NCI-H2227 treated with DMSO at 0.1 percent for 48 hours (cell line): ENCODE measurements at regions not wholly inside any gene's neighbourhood (a gene's known extent, or its start where the extent isn't known, plus 50 kb on each side); places are given as distances from the start of the nearest gene placed in this dataset.
A peak's percentile ranks its signal among the peaks of the same experiment; 100 is the strongest.

ENCODE experiments used
- DNase-seq: peaks from one replicate; lab custom pipeline; 2025; lab: John Stamatoyannopoulos, UW

DNA sequence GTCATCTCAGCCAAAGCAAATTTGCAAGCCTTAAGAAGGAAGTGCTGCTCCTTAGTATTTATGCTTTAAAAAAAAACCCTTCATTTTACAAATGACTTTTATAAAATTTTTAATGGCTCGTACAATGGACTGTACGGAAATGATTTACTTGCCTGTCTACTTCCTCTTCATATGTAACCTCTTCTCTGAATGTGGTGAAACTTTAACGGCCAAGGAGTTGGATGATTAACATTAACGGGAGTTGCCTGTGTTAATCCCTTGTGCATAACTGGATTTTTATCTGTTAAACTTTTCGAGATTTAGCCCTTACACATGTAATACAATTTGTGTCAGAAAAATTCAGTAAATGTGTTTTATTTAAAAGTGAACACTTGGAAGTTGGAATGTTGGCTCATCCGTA lies 429.4 kb downstream of the TBC1D4 start:
- DNase-seq = no peak

DNA sequence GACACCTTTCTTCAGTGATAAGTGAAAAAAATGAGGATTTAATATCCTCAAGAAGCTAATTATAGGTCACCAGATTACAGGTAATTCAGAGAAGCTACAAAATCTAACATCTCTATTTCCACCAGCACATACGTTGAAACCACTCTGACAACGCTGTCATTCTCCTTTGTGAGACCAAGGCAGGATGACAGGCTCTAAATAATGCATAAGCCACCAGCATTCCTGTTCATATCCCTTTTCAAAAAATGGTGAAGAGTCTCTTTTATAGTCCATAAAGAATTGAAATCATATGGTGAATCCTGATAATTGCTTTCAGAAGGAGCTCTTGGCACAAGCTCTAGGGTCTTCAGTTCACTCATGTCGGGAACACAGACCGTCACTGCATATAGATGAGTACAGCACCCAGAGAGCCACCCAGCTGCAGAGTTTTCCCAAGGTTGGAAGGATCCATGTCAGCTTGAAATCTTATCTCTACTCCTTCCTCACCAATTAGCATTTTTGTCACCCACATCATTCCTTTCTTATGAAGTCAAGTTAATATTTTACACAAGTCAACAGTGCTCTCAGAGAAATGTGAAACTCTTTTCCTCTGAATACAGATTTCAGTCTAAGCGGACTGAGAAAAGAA lies 431.4 kb downstream of the TBC1D4 start:
- no peak for DNase-seq

DNA sequence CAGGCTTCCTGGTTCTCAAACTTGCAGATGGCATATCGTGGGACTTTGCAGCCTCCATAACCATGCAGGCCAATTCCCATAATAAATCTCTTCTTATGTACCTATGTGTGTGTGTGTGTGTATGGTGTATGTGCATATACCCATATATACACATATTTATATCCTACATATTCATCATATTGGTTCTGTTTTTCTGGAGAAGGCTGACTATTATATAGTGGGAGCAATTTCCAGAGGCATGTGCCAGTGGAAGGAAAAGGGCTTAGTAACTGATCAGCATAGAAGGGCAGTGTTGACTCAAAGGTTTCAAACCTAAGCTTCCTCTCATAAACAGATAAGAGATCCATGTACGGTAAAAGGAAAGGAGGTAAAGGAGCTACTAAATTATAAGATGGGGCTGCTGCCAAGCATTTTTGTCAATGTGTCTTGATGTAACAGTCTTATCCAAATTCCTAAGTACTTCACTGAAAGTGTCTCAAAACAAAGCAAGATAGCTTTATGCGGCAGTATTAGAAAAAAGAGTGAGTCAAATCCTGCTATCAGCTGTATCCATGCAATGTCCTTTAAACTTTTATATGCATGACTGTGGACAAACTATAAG lies 432.1 kb downstream of the TBC1D4 start:
- no peak for DNase-seq

DNA sequence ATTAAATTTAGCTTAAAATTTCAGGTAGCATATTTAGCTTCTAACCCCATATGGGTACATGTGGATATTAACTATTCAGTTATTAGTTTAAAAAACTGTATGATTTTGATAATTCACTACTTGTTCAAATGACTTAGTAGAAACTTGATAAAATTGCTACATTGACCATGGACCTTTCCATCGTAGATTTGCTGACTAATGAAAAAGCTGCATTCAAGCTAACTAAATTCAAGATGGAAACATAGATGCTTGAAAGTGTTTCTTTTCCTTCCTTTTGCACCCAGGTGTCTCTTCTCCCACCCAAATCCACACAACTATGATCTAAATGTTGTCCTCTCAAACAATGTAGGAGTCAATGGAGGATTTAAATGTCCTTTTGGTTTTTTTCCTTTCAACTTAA lies 439.2 kb downstream of the TBC1D4 start:
- DNase-seq = no peak

- peak; percentile 68 for DNase-seq
These were observed 443.4 kb downstream of the TBC1D4 start for GRCh38 chr13:75038393-75039113.

- no peak for DNase-seq
These were observed 456.0 kb downstream of the TBC1D4 start for GRCh38 chr13:75025956-75026355.

DNA sequence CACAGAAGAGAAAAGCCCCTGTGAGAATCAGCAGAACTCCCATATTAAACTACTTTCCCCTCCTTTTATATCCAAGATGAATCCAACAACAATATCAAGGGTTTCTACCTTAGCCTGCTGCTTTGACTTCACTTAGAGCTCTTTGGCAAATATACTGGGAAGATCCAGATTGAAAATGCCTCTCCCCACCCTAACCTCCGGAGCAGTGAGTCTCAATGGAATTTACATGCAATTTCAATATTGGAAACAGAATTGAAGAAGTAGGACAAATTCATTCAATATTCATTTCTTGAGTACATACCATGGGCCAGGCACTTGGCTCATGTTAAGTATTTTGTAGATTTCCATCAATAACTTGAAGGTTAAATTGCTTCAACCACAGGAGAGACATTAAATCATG lies 457.4 kb downstream of the TBC1D4 start:
- no peak for DNase-seq

- DNase-seq = no peak
These were observed 458.4 kb downstream of the TBC1D4 start for GRCh38 chr13:75023609-75024008.

DNA sequence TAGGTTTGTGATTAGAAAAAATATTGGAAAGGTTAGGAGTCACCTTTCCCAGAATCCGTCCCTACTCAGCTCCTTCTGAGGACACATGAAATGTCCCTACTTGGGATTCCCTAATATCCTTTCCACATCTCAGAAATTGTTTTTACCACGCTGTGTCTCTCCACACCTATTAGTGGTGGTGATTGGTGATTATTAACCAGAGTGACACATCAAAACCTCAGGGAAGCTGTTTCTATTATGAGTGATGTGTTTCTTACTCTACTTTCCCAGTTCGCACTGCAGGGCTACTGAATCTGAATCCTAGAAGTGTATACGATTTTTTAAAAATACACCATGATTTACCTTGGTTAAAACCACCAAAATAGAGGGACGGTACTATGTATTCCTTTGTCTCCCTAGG lies 460.8 kb downstream of the TBC1D4 start:
- DNase-seq = no peak

GRCh38 chr13:75016225-75016624 lies 465.7 kb downstream of the TBC1D4 start:
- no peak for DNase-seq

GRCh38 chr13:75013818-75014217 lies 468.2 kb downstream of the TBC1D4 start:
- DNase-seq = no peak

DNA sequence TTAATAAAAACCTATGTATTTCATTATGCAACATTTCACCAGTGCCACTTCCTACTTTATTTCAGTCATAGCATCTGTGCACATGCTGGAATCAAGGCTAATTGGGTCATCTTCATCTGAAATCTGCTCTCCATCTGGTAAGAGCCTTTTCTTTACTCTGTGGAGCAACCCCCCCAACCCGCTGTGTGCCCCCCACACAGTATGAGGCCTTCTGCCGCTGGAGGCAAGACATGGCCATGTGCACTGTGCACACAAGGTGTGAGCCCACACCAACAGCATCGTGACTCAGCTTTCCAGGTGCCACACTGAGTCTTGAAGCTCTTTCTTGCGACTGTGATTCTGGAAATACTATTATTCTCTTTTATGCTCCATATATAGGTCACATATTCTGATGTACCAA lies 471.0 kb downstream of the TBC1D4 start:
- no peak for DNase-seq

- no peak for DNase-seq
These were observed 473.0 kb downstream of the TBC1D4 start for GRCh38 chr13:75008926-75009325.

GRCh38 chr13:74990992-74991391 lies 491.0 kb downstream of the TBC1D4 start:
- no peak for DNase-seq

GRCh38 chr13:74987124-74987690 lies 494.8 kb downstream of the TBC1D4 start:
- no peak for DNase-seq

GRCh38 chr13:74986609-74987008 lies 495.4 kb downstream of the TBC1D4 start:
- DNase-seq = no peak

- no peak for DNase-seq
These were observed 502.3 kb downstream of the TBC1D4 start for GRCh38 chr13:74979703-74980102.

GRCh38 chr13:74978591-74978990 lies 503.4 kb downstream of the TBC1D4 start:
- no peak for DNase-seq

DNA sequence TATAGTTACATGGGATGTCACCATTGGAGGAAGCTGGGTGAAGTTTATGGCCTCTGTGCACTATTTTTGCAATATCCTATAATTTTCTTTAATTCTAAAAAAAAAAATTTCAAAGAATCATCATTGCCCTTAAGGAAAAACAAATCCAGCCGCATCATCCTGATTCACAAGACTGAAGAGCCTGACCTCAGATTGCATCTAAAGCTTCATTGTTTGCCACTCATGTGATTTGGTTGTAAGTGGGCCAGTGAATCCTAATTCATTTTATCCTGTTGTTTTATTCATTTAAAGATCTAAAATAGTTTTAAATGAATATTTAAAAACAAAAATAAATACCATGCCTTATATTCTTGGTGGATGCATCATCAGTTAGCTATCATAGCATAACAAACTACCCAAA lies 504.5 kb downstream of the TBC1D4 start:
- DNase-seq = no peak

- no peak for DNase-seq
These were observed 506.9 kb downstream of the TBC1D4 start for GRCh38 chr13:74975111-74975510.

GRCh38 chr13:74973935-74974879 lies 507.8 kb downstream of the TBC1D4 start:
- no peak for DNase-seq

DNA sequence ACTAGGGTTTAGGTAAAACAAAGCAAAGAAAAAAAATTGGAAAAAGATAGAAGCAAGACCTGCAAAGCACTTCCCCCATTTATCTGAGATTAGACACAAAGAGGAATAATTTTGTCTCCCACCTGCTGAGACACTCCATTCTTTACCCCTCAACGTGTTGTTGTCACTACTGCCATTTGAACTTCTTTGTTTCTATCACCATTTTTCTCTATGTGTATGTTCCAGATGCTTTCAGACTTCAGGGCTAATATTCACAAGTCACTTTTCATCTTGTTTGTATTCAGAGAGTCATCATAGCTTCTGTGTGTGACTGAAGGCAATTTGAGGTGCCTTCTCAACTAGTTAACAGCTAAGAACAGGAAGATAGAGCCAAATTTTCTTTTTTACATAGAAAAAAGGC lies 512.5 kb downstream of the TBC1D4 start:
- no peak for DNase-seq
